ENCODE measurements at regions not wholly inside any gene's neighbourhood (a gene's known extent, or its start where the extent isn't known, plus 50 kb on each side); places are given as distances from the start of the nearest gene placed in this dataset.

- intact Hi-C loops (cut with micrococcal nuclease), result no loop called here
Measured at GRCh38 chrX:20623448-20623847, 356.7 kb upstream of the RPS6KA3 start.

GRCh38 chrX:20620306-20620705, 353.6 kb upstream of the RPS6KA3 start:
- intact Hi-C loops (cut with micrococcal nuclease), result no loop called here

- intact Hi-C loops (cut with micrococcal nuclease), result no loop called here
Measured at GRCh38 chrX:20609916-20610415, 343.3 kb upstream of the RPS6KA3 start.

- intact Hi-C loops (cut with micrococcal nuclease), result no loop called here
Measured at GRCh38 chrX:20606831-20607230, 340.1 kb upstream of the RPS6KA3 start.

- intact Hi-C loops (cut with micrococcal nuclease), result loop anchor here (5.0 kb wide), 1 partner anchor 65 kb away; no protein-coding TSS in a partner anchor
Measured at GRCh38 chrX:20596856-20597255, 330.1 kb upstream of the RPS6KA3 start.

- intact Hi-C loops (cut with micrococcal nuclease), result loop anchor here (5.0 kb wide), 1 partner anchor 64 kb away; no protein-coding TSS in a partner anchor
Measured at GRCh38 chrX:20595928-20596575, 329.3 kb upstream of the RPS6KA3 start.

- intact Hi-C loops (cut with micrococcal nuclease), result loop anchor here (5.0 kb wide), 1 partner anchor 63 kb away; no protein-coding TSS in a partner anchor
Measured at GRCh38 chrX:20594985-20595384, 328.3 kb upstream of the RPS6KA3 start.

- intact Hi-C loops (cut with micrococcal nuclease), result no loop called here
Measured at GRCh38 chrX:20593836-20594235, 327.1 kb upstream of the RPS6KA3 start.

- intact Hi-C loops (cut with micrococcal nuclease), result no loop called here
Measured at GRCh38 chrX:20593402-20593801, 326.7 kb upstream of the RPS6KA3 start.

GRCh38 chrX:20591246-20591645, 324.5 kb upstream of the RPS6KA3 start:
- intact Hi-C loops (cut with micrococcal nuclease), result no loop called here

- intact Hi-C loops (cut with micrococcal nuclease), result no loop called here
Measured at GRCh38 chrX:20585782-20586181, 319.1 kb upstream of the RPS6KA3 start.

GRCh38 chrX:20571611-20572010, 304.9 kb upstream of the RPS6KA3 start:
- intact Hi-C loops (cut with micrococcal nuclease), result no loop called here

- intact Hi-C loops (cut with micrococcal nuclease), result no loop called here
Measured at GRCh38 chrX:20567108-20567507, 300.4 kb upstream of the RPS6KA3 start.

- intact Hi-C loops (cut with micrococcal nuclease), result no loop called here
Measured at GRCh38 chrX:20547611-20548051, 280.9 kb upstream of the RPS6KA3 start.

GRCh38 chrX:20545538-20545937, 278.8 kb upstream of the RPS6KA3 start:
- intact Hi-C loops (cut with micrococcal nuclease), result no loop called here

GRCh38 chrX:20542072-20542471, 275.4 kb upstream of the RPS6KA3 start:
- intact Hi-C loops (cut with micrococcal nuclease), result no loop called here

- intact Hi-C loops (cut with micrococcal nuclease), result no loop called here
Measured at GRCh38 chrX:20538974-20539373, 272.3 kb upstream of the RPS6KA3 start.

- intact Hi-C loops (cut with micrococcal nuclease), result loop anchor here (2.0 to 5.0 kb wide), 2 partner anchors 66 to 843 kb away; partner anchors contain the start of gene CNKSR2
Measured at GRCh38 chrX:20531667-20532066, 265.0 kb upstream of the RPS6KA3 start.

- intact Hi-C loops (cut with micrococcal nuclease), result loop anchor here (1.0 to 5.0 kb wide), 3 partner anchors 67 to 1195 kb away; partner anchors contain the start of gene CNKSR2
Measured at GRCh38 chrX:20530406-20530921, 263.8 kb upstream of the RPS6KA3 start.

GRCh38 chrX:20529711-20530110, 263.0 kb upstream of the RPS6KA3 start:
- intact Hi-C loops (cut with micrococcal nuclease), result loop anchor here (1.0 to 5.0 kb wide), 4 partner anchors 68 to 1443 kb away; partner anchors contain the start of gene CNKSR2

- intact Hi-C loops (cut with micrococcal nuclease), result loop anchor here (5.0 kb wide), 1 partner anchor 1443 kb away; no protein-coding TSS in a partner anchor
Measured at GRCh38 chrX:20529301-20529700, 262.6 kb upstream of the RPS6KA3 start.

GRCh38 chrX:20527558-20528011, 260.9 kb upstream of the RPS6KA3 start:
- intact Hi-C loops (cut with micrococcal nuclease), result loop anchor here (1.0 to 5.0 kb wide), 4 partner anchors 274 to 1445 kb away; no protein-coding TSS in a partner anchor

Measured in T-helper 1 cell treated with Interleukin-12 subunit alpha and Interleukin-12 subunit beta and Interleukin-4 antibody, amounts not matched to agents 30 ng/mL and 1 ng/mL, for 36 hours (primary cell).